Esophagus muscularis mucosa (tissue), 4 donors: ENCODE measurements at regions not wholly inside any gene's neighbourhood (a gene's known extent, or its start where the extent isn't known, plus 50 kb on each side); places are given as distances from the start of the nearest gene placed in this dataset.
"Not testable (repeated sequence)": the region's sequence is repeated elsewhere in the genome, so short reads cannot be mapped to it uniquely, and the experiment has no call there.

Experiments used
- DNase-seq: peaks from one replicate; pipeline ENCODE4 v3.0.0-alpha.2; 2017; ENCODE audit errors: extremely low spot score
- H3K27ac ChIP-seq, 4 donors: fragments of 200-600 bp; sonication (generic); replicated peaks in 1 of 4; 1 replicate in 3 of 4; 2 replicates in 1 of 4; pipeline ENCODE4 v1.5.1; 2016 to 2019; ENCODE audit warnings: mild to moderate bottlenecking in 1 of 4
- H3K27me3 ChIP-seq, 4 donors: fragments of 200-600 bp; sonication (generic); one replicate each; pipeline versions ENCODE4 v1.5.1 to v1.6.0; 2016 to 2019
- H3K36me3 ChIP-seq, 4 donors: fragments of 200-600 bp; sonication (generic); one replicate each; pipeline ENCODE4 v1.5.1; 2016 to 2019
- H3K4me1 ChIP-seq, 4 donors: fragments of 200-600 bp; sonication (generic); one replicate each; pipeline ENCODE4 v1.5.1; 2016 to 2019
- H3K4me3 ChIP-seq, 4 donors: fragments of 200-600 bp; sonication (generic); 1 replicate in 2 of 4; 2 replicates in 2 of 4; pipeline ENCODE4 v1.5.1; 2016 to 2019; ENCODE audit warnings: mild to moderate bottlenecking in 4 of 4, moderate library complexity in 1 of 4
- H3K9me3 ChIP-seq, 4 donors: fragments of 200-600 bp; sonication (generic); 1 replicate in 3 of 4; 2 replicates in 1 of 4; pipeline ENCODE4 v1.5.1; 2016 to 2019
- CTCF ChIP-seq, 3 experiments: fragments of 200-600 bp in 2 of 3; fragments of 450-650 bp in 1 of 3; sonication (generic) in 2 of 3; IDR thresholded peaks; one replicate each; pipeline ENCODE4 v1.5.1; 2017 to 2019; ENCODE audit warnings: antibody characterized with exemption in 3 of 3, mild to moderate bottlenecking in 2 of 3, moderate library complexity in 1 of 3
- EP300 ChIP-seq: sonication (generic); formaldehyde crosslinking; IDR thresholded peaks from one replicate; pipeline ENCODE4 v1.6.1; 2017; ENCODE audit warnings: antibody characterized with exemption
- POLR2A ChIP-seq: fragments of 450-650 bp; IDR thresholded peaks from one replicate; pipeline ENCODE4 v1.6.1; 2017; ENCODE audit warnings: antibody characterized with exemption, moderate library complexity, mild to moderate bottlenecking, low read depth
- POLR2AphosphoS5 ChIP-seq, 2 donors: sonication (generic); formaldehyde crosslinking; IDR thresholded peaks; one replicate each; pipeline ENCODE4 v1.6.1; 2017; ENCODE audit warnings: antibody characterized with exemption in 2 of 2
- WGBS: methylation state at CpG from one replicate; pipeline ENCODE4 v1.1.5; 2018; 5-methylcytosine and 5-hydroxymethylcytosine counted together
- intact Hi-C: fragments of 100-400 bp; cut with DNase I; formaldehyde crosslinking; loops from one replicate; pipeline ENCODE4 v1.15.1; 2023

- WGBS, result 86% methylated on average over 1 of the region's 1 CpG
- no peaks in the 10 kb centered on the region for H3K36me3 ChIP-seq
- intact Hi-C loops, result no loop called here
These were observed 249.7 kb downstream of the LRIG3 start for GRCh38 chr12:58670623-58671022.

GRCh38 chr12:58671196-58671595 lies 249.1 kb downstream of the LRIG3 start:
- Histone ChIP-seq H3K4me3 (no peak overlapping the region), H3K9me3 (no peaks in the 10 kb centered on the region), H3K27me3 (no peaks in the 10 kb centered on the region), H3K4me1 (no peaks in the 10 kb centered on the region), H3K27ac (no peak overlapping the region), H3K36me3 (no peaks in the 10 kb centered on the region)
- no peak for DNase-seq
- intact Hi-C loops, result no loop called here
- no peak for TF ChIP-seq EP300
- no peak for TF ChIP-seq CTCF (IDR thresholded peaks at IDR 0.05)
- TF ChIP-seq POLR2A, result no peak
- no peak for TF ChIP-seq POLR2AphosphoS5 (IDR thresholded peaks at IDR 0.05)
- WGBS, result 72% methylated on average over 3 of the region's 3 CpGs

More at GRCh38 chr12:58670623-58671022, 249.7 kb downstream of the LRIG3 start:
- Histone ChIP-seq H3K9me3 (no peaks in the 10 kb centered on the region), H3K4me1 (no peaks in the 10 kb centered on the region), H3K27me3 (no peaks in the 10 kb centered on the region), H3K27ac (no peak overlapping the region), H3K4me3 (no peak overlapping the region)
- DNase-seq, result no peak
- TF ChIP-seq POLR2AphosphoS5 (IDR thresholded peaks at IDR 0.05) (no peak), EP300 (no peak), CTCF (IDR thresholded peaks at IDR 0.05) (no peak), POLR2A (no peak)

GRCh38 chr12:58673021-58673420 lies 247.3 kb downstream of the LRIG3 start:
- no peaks in the 10 kb centered on the region for H3K4me1 ChIP-seq
- TF ChIP-seq POLR2A (no peak), CTCF (IDR thresholded peaks at IDR 0.05) (no peak), EP300 (no peak), POLR2AphosphoS5 (IDR thresholded peaks at IDR 0.05) (no peak)
- no peak overlapping the region for H3K27ac ChIP-seq
- no peak for DNase-seq
- intact Hi-C loops, result no loop called here
- peaks cover 0 to 2% (median under 1%) of the 10 kb centered on the region in 4 donors for H3K9me3 ChIP-seq
- no peak overlapping the region for H3K4me3 ChIP-seq
- H3K27me3 ChIP-seq, result no peaks in the 10 kb centered on the region
- no peaks in the 10 kb centered on the region for H3K36me3 ChIP-seq

- H3K36me3 ChIP-seq, H3K4me3 ChIP-seq, DNase-seq, H3K27ac ChIP-seq, H3K4me1 ChIP-seq, intact Hi-C loops, H3K27me3 ChIP-seq: not testable (repeated sequence)
- WGBS, result 96% methylated on average over 3 of the region's 3 CpGs
- H3K9me3 ChIP-seq, result peaks cover 0 to 23% (median 17%) of the 10 kb centered on the region in 4 donors
These were observed 242.5 kb downstream of the LRIG3 start for GRCh38 chr12:58677833-58678232.

GRCh38 chr12:58678753-58679152 lies 241.6 kb downstream of the LRIG3 start:
- TF ChIP-seq POLR2AphosphoS5 (IDR thresholded peaks at IDR 0.05) (no peak), CTCF (IDR thresholded peaks at IDR 0.05) (no peak), POLR2A (no peak), EP300 (no peak)
- no peak for DNase-seq
- H3K36me3 ChIP-seq, result no peaks in the 10 kb centered on the region
- peaks cover 0 to 23% (median 17%) of the 10 kb centered on the region in 4 donors for H3K9me3 ChIP-seq
- intact Hi-C loops, result no loop called here
- no peaks in the 10 kb centered on the region for H3K27me3 ChIP-seq
- H3K4me3 ChIP-seq, result no peak overlapping the region
- WGBS, result 82% methylated on average over 2 of the region's 2 CpGs
- H3K27ac ChIP-seq, result no peak overlapping the region
- H3K4me1 ChIP-seq, result no peaks in the 10 kb centered on the region
